ENCODE measurements at regions not wholly inside any gene's neighbourhood (a gene's known extent, or its start where the extent isn't known, plus 50 kb on each side); places are given as distances from the start of the nearest gene placed in this dataset.

- FAIRE-seq, result no peak
- no peaks in the 10 kb centered on the region for H3K27me3 ChIP-seq (ENCODE audit: control insufficient read depth, insufficient read depth, low read length)
- no peak for DNase-seq
- no peaks in the 10 kb centered on the region for H3K36me3 ChIP-seq (ENCODE audit: control insufficient read depth in 2 of 3, insufficient read depth in 3 of 3, low read length in 3 of 3)
- H3K9me3 ChIP-seq (ENCODE audit: control insufficient read depth in 2 of 3, insufficient read depth in 1 of 3, low read length in 3 of 3), result no peaks in the 10 kb centered on the region
- intact Hi-C loops (cut with DNase I), result no loop called here
- H3K9ac ChIP-seq (ENCODE audit: low read length in 3 of 3), result no peak overlapping the region
- H3K27ac ChIP-seq (ENCODE audit: low read depth in 2 of 2, low read length in 2 of 2), result no peak overlapping the region
- TF ChIP-seq CTCF (IDR thresholded peaks at IDR 0.05; ENCODE audit: borderline replicate concordance, extremely low read depth, insufficient read depth), result no peak
- no peak overlapping the region for H3K4me3 ChIP-seq (ENCODE audit: low read length in 3 of 3)
- H3K4me1 ChIP-seq (ENCODE audit: control insufficient read depth in 2 of 3, insufficient read depth in 2 of 3, low read depth in 1 of 3, low read length in 3 of 3), result no peaks in the 10 kb centered on the region
Observed at GRCh38 chrX:5640071-5640470, 588.6 kb downstream of the NLGN4X start.

GRCh38 chrX:5638572-5638971 lies 590.1 kb downstream of the NLGN4X start:
- no peak for FAIRE-seq
- intact Hi-C loops (cut with DNase I), result no loop called here

GRCh38 chrX:5632887-5633286 lies 595.8 kb downstream of the NLGN4X start:
- H3K9ac ChIP-seq (ENCODE audit: low read length in 3 of 3), result no peak overlapping the region
- TF ChIP-seq CTCF (IDR thresholded peaks at IDR 0.05; ENCODE audit: borderline replicate concordance, extremely low read depth, insufficient read depth), result no peak
- no peaks in the 10 kb centered on the region for H3K9me3 ChIP-seq (ENCODE audit: control insufficient read depth in 2 of 3, insufficient read depth in 1 of 3, low read length in 3 of 3)
- no peaks in the 10 kb centered on the region for H3K4me1 ChIP-seq (ENCODE audit: control insufficient read depth in 2 of 3, insufficient read depth in 2 of 3, low read depth in 1 of 3, low read length in 3 of 3)
- no peak for FAIRE-seq
- intact Hi-C loops (cut with DNase I), result no loop called here
- no peak for DNase-seq
- no peaks in the 10 kb centered on the region for H3K36me3 ChIP-seq (ENCODE audit: control insufficient read depth in 2 of 3, insufficient read depth in 3 of 3, low read length in 3 of 3)
- no peak overlapping the region for H3K27ac ChIP-seq (ENCODE audit: low read depth in 2 of 2, low read length in 2 of 2)
- H3K27me3 ChIP-seq (ENCODE audit: control insufficient read depth, insufficient read depth, low read length), result no peaks in the 10 kb centered on the region
- H3K4me3 ChIP-seq (ENCODE audit: low read length in 3 of 3), result no peak overlapping the region

More at GRCh38 chrX:5638572-5638971, 590.1 kb downstream of the NLGN4X start:
- Histone ChIP-seq H3K27me3 (ENCODE audit: control insufficient read depth, insufficient read depth, low read length) (no peaks in the 10 kb centered on the region), H3K36me3 (ENCODE audit: control insufficient read depth in 2 of 3, insufficient read depth in 3 of 3, low read length in 3 of 3) (no peaks in the 10 kb centered on the region), H3K9ac (ENCODE audit: low read length in 3 of 3) (no peak overlapping the region), H3K4me3 (ENCODE audit: low read length in 3 of 3) (no peak overlapping the region), H3K27ac (ENCODE audit: low read depth in 2 of 2, low read length in 2 of 2) (no peak overlapping the region), H3K4me1 (ENCODE audit: control insufficient read depth in 2 of 3, insufficient read depth in 2 of 3, low read depth in 1 of 3, low read length in 3 of 3) (no peaks in the 10 kb centered on the region), H3K9me3 (ENCODE audit: control insufficient read depth in 2 of 3, insufficient read depth in 1 of 3, low read length in 3 of 3) (no peaks in the 10 kb centered on the region)
- no peak for TF ChIP-seq CTCF (IDR thresholded peaks at IDR 0.05; ENCODE audit: borderline replicate concordance, extremely low read depth, insufficient read depth)
- no peak for DNase-seq

- intact Hi-C loops (cut with DNase I), result no loop called here
- Histone ChIP-seq H3K9me3 (ENCODE audit: control insufficient read depth in 2 of 3, insufficient read depth in 1 of 3, low read length in 3 of 3) (no peaks in the 10 kb centered on the region), H3K4me1 (ENCODE audit: control insufficient read depth in 2 of 3, insufficient read depth in 2 of 3, low read depth in 1 of 3, low read length in 3 of 3) (no peaks in the 10 kb centered on the region), H3K9ac (ENCODE audit: low read length in 3 of 3) (no peak overlapping the region), H3K36me3 (ENCODE audit: control insufficient read depth in 2 of 3, insufficient read depth in 3 of 3, low read length in 3 of 3) (no peaks in the 10 kb centered on the region), H3K4me3 (ENCODE audit: low read length in 3 of 3) (no peak overlapping the region), H3K27ac (ENCODE audit: low read depth in 2 of 2, low read length in 2 of 2) (no peak overlapping the region), H3K27me3 (ENCODE audit: control insufficient read depth, insufficient read depth, low read length) (no peaks in the 10 kb centered on the region)
- DNase-seq (peak in 1 of 5 donors; percentile 5), FAIRE-seq (no peak)
- no peak for TF ChIP-seq CTCF (IDR thresholded peaks at IDR 0.05; ENCODE audit: borderline replicate concordance, extremely low read depth, insufficient read depth)
Observed at GRCh38 chrX:5632061-5632614, 596.5 kb downstream of the NLGN4X start.
